Chondrocyte (in vitro differentiated cells): ENCODE measurements at regions not wholly inside any gene's neighbourhood (a gene's known extent, or its start where the extent isn't known, plus 50 kb on each side); places are given as distances from the start of the nearest gene placed in this dataset.

ENCODE experiments used
- DNase-seq: peaks from one replicate; pipeline ENCODE4 v3.0.0; 2021; ENCODE audit warnings: mixed read lengths, low spot score
- H3K27ac Mint-ChIP-seq: one replicate; pipeline ENCODE4 v1.8.0; 2021; ENCODE audit warnings: mild to moderate bottlenecking, moderate library complexity, mixed read lengths; ENCODE audit not compliant: unreplicated experiment
- H3K27me3 Mint-ChIP-seq: 2 replicates; pipeline ENCODE4 v1.8.0; 2021; ENCODE audit warnings: low read depth, mixed read lengths
- H3K36me3 Mint-ChIP-seq: 2 replicates; pipeline ENCODE4 v1.8.0; 2021; ENCODE audit warnings: low read depth, mixed read lengths
- H3K4me1 Mint-ChIP-seq: 2 replicates; pipeline ENCODE4 v1.8.0; 2021; ENCODE audit warnings: low read depth, mild to moderate bottlenecking, mixed read lengths
- H3K4me3 Mint-ChIP-seq: one replicate; pipeline ENCODE4 v1.8.0; 2021; ENCODE audit warnings: mild to moderate bottlenecking, moderate library complexity, mixed read lengths; ENCODE audit not compliant: unreplicated experiment
- H3K9me3 Mint-ChIP-seq: 2 replicates; pipeline ENCODE4 v1.8.0; 2021; ENCODE audit warnings: low read depth, mixed read lengths
- TF ChIP-seq, protein P1 (sequence below): fragments of 200-600 bp; sonication (generic); IDR thresholded peaks from 2 replicates; pipeline ENCODE4 v1.5.0; 2021; ENCODE audit warnings: antibody characterized with exemption, mild to moderate bottlenecking, moderate library complexity

DNA sequence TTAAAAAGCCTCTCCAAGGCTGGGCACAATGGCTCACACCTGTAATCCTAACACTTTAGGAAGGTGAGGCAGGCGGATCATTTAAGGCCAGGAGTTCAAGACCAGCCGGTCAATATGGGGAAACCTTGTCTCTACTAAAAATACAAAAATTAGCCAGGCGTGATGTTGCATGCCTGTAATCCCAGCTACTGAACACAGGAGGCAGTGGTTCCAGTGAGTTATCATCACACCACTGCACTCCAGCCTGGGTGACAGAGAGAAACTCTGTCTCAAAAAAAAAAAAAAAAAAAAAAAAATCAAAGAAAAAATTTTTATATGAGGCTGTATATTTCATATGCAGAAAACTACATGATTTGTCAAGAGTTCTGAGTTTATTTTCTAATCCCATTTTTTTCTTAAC, 1107.1 kb upstream of the TMPRSS15 start:
- Mint-ChIP-seq H3K9me3 (peaks cover 36% of the 10 kb centered on the region), H3K27ac (no peak overlapping the region), H3K4me1 (no peaks in the 10 kb centered on the region), H3K36me3 (peaks cover 3% of the 10 kb centered on the region), H3K4me3 (no peak overlapping the region), H3K27me3 (no peaks in the 10 kb centered on the region)
- TF ChIP-seq, protein P1, sequence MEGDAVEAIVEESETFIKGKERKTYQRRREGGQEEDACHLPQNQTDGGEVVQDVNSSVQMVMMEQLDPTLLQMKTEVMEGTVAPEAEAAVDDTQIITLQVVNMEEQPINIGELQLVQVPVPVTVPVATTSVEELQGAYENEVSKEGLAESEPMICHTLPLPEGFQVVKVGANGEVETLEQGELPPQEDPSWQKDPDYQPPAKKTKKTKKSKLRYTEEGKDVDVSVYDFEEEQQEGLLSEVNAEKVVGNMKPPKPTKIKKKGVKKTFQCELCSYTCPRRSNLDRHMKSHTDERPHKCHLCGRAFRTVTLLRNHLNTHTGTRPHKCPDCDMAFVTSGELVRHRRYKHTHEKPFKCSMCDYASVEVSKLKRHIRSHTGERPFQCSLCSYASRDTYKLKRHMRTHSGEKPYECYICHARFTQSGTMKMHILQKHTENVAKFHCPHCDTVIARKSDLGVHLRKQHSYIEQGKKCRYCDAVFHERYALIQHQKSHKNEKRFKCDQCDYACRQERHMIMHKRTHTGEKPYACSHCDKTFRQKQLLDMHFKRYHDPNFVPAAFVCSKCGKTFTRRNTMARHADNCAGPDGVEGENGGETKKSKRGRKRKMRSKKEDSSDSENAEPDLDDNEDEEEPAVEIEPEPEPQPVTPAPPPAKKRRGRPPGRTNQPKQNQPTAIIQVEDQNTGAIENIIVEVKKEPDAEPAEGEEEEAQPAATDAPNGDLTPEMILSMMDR, result peak; percentile 42
- DNase-seq, result no peak

- H3K36me3 Mint-ChIP-seq, result peaks cover 2% of the 10 kb centered on the region
- H3K9me3 Mint-ChIP-seq, result peaks cover 24% of the 10 kb centered on the region
- no peak for DNase-seq
- no peak overlapping the region for H3K27ac Mint-ChIP-seq
- H3K4me3 Mint-ChIP-seq, result no peak overlapping the region
- peaks cover 30% of the 10 kb centered on the region for H3K4me1 Mint-ChIP-seq
- no peaks in the 10 kb centered on the region for H3K27me3 Mint-ChIP-seq
- TF ChIP-seq, protein P1, result no peak
These were observed 1118.8 kb upstream of the TMPRSS15 start for GRCh38 chr21:19522381-19522780.

DNA sequence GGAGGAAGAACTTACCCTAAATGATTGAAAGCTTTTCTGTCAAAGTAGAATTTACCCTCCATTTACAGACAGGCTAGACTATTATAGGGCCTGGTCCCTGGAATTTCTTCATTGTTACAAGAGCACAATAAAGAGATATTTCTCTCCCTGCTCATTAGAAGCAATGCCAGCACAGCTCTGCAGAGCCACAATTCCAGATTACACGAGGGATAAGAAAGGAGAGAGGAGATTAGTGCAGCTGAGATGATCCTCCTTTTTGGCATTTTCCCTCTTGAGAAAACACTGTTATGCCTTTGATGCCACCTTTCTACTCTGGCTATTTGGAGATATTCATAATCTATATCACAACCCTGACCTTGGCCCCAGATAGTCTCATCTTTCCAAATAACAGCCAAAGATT, 1119.5 kb upstream of the TMPRSS15 start:
- Mint-ChIP-seq H3K27ac (no peak overlapping the region), H3K9me3 (peaks cover 26% of the 10 kb centered on the region), H3K27me3 (no peaks in the 10 kb centered on the region), H3K36me3 (peaks cover 2% of the 10 kb centered on the region), H3K4me1 (peaks cover 30% of the 10 kb centered on the region), H3K4me3 (no peak overlapping the region)
- TF ChIP-seq, protein P1, result no peak
- no peak for DNase-seq

GRCh38 chr21:19523746-19524145, 1120.2 kb upstream of the TMPRSS15 start:
- Mint-ChIP-seq H3K4me3 (no peak overlapping the region), H3K27me3 (no peaks in the 10 kb centered on the region), H3K9me3 (peaks cover 23% of the 10 kb centered on the region), H3K36me3 (peaks cover 2% of the 10 kb centered on the region), H3K27ac (peak overlapping the region; percentile 89), H3K4me1 (peaks cover 30% of the 10 kb centered on the region)
- TF ChIP-seq, protein P1, result no peak
- DNase-seq, result no peak

DNA sequence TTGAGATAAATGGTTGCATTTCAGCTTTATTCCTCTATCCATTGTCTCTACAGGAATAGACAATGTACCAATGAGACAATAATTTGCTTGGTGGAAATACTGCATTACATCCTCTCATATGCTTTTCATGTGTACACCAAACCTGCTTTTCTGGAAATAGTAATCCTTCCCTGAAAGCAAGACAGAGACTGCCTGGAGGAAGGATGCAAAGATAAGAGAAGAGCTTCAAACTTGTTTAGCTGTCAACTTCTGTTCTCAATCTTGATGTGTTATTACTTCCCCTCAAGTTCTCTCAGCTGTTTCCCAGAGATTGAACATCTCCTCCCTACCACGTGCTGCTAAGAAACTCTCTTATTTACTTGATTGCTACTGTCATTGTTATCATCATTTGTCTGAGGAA, 1125.4 kb upstream of the TMPRSS15 start:
- H3K4me1 Mint-ChIP-seq, result peaks cover 14% of the 10 kb centered on the region
- no peak overlapping the region for H3K27ac Mint-ChIP-seq
- peaks cover 6% of the 10 kb centered on the region for H3K36me3 Mint-ChIP-seq
- no peak overlapping the region for H3K4me3 Mint-ChIP-seq
- H3K27me3 Mint-ChIP-seq, result no peaks in the 10 kb centered on the region
- no peak for DNase-seq
- TF ChIP-seq, protein P1, result no peak
- H3K9me3 Mint-ChIP-seq, result peaks cover 21% of the 10 kb centered on the region
